ENCODE measurements at regions not wholly inside any gene's neighbourhood (a gene's known extent, or its start where the extent isn't known, plus 50 kb on each side); places are given as distances from the start of the nearest gene placed in this dataset.

DNA sequence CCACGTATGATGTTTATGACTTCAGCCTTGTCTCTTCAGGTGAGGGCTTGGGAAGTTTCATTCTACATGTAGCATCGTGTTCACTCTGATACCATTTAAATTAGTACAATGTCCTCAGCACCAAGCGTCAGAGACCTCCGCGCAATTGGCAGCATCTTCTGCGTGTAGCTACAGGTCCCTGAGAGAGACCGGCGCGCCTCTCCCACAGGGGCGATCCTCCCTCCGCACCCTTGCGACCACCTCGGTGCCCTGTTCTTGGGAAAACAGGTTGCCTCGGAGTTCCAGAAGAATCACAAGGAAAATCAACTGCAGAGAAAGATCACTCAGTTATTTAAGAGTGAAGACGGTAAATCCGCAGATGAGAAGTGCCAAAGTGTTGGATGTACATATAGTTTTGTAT is 206.2 kb downstream of the GATA3 start:
- H3K36me3 ChIP-seq (ENCODE audit: control insufficient read depth in 1 of 2, insufficient read depth in 2 of 2, low read length in 2 of 2) = no peaks in the 10 kb centered on the region
- no peak for TF ChIP-seq ZFX (IDR thresholded peaks at IDR 0.05)
- TF ChIP-seq, protein P1, sequence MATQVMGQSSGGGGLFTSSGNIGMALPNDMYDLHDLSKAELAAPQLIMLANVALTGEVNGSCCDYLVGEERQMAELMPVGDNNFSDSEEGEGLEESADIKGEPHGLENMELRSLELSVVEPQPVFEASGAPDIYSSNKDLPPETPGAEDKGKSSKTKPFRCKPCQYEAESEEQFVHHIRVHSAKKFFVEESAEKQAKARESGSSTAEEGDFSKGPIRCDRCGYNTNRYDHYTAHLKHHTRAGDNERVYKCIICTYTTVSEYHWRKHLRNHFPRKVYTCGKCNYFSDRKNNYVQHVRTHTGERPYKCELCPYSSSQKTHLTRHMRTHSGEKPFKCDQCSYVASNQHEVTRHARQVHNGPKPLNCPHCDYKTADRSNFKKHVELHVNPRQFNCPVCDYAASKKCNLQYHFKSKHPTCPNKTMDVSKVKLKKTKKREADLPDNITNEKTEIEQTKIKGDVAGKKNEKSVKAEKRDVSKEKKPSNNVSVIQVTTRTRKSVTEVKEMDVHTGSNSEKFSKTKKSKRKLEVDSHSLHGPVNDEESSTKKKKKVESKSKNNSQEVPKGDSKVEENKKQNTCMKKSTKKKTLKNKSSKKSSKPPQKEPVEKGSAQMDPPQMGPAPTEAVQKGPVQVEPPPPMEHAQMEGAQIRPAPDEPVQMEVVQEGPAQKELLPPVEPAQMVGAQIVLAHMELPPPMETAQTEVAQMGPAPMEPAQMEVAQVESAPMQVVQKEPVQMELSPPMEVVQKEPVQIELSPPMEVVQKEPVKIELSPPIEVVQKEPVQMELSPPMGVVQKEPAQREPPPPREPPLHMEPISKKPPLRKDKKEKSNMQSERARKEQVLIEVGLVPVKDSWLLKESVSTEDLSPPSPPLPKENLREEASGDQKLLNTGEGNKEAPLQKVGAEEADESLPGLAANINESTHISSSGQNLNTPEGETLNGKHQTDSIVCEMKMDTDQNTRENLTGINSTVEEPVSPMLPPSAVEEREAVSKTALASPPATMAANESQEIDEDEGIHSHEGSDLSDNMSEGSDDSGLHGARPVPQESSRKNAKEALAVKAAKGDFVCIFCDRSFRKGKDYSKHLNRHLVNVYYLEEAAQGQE (IDR thresholded peaks at IDR 0.05; ENCODE audit: low read depth) = no peak
- TF ChIP-seq EGR1 (IDR thresholded peaks at IDR 0.05; ENCODE audit: low read depth) = no peak
- TF ChIP-seq, protein P2, sequence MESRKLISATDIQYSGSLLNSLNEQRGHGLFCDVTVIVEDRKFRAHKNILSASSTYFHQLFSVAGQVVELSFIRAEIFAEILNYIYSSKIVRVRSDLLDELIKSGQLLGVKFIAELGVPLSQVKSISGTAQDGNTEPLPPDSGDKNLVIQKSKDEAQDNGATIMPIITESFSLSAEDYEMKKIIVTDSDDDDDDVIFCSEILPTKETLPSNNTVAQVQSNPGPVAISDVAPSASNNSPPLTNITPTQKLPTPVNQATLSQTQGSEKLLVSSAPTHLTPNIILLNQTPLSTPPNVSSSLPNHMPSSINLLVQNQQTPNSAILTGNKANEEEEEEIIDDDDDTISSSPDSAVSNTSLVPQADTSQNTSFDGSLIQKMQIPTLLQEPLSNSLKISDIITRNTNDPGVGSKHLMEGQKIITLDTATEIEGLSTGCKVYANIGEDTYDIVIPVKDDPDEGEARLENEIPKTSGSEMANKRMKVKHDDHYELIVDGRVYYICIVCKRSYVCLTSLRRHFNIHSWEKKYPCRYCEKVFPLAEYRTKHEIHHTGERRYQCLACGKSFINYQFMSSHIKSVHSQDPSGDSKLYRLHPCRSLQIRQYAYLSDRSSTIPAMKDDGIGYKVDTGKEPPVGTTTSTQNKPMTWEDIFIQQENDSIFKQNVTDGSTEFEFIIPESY (IDR thresholded peaks at IDR 0.05; ENCODE audit: extremely low read depth, insufficient replicate concordance, low read length) = no peak
- no peak for TF ChIP-seq ZNF274 (IDR thresholded peaks at IDR 0.05; ENCODE audit: low read depth, low read length)
- no peak for TF ChIP-seq SP1 (IDR thresholded peaks at IDR 0.05; ENCODE audit: low read depth)
- TF ChIP-seq POLR2A (IDR thresholded peaks at IDR 0.05; ENCODE audit: borderline replicate concordance, extremely low read depth, insufficient read depth, insufficient read length) = no peak
- no peak for TF ChIP-seq TCF7L2 (IDR thresholded peaks at IDR 0.05; ENCODE audit: borderline replicate concordance, extremely low read depth, insufficient read depth, insufficient read length)
- TF ChIP-seq, protein P3, sequence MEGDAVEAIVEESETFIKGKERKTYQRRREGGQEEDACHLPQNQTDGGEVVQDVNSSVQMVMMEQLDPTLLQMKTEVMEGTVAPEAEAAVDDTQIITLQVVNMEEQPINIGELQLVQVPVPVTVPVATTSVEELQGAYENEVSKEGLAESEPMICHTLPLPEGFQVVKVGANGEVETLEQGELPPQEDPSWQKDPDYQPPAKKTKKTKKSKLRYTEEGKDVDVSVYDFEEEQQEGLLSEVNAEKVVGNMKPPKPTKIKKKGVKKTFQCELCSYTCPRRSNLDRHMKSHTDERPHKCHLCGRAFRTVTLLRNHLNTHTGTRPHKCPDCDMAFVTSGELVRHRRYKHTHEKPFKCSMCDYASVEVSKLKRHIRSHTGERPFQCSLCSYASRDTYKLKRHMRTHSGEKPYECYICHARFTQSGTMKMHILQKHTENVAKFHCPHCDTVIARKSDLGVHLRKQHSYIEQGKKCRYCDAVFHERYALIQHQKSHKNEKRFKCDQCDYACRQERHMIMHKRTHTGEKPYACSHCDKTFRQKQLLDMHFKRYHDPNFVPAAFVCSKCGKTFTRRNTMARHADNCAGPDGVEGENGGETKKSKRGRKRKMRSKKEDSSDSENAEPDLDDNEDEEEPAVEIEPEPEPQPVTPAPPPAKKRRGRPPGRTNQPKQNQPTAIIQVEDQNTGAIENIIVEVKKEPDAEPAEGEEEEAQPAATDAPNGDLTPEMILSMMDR (IDR thresholded peaks at IDR 0.05 in 2 of 3, conservative IDR thresholded peaks at IDR 0.05 in 1 of 3; ENCODE audit: borderline replicate concordance in 1 of 3, insufficient read depth in 1 of 3, low read depth in 2 of 3, low read length in 2 of 3) = no peak
- TF ChIP-seq, protein P4, sequence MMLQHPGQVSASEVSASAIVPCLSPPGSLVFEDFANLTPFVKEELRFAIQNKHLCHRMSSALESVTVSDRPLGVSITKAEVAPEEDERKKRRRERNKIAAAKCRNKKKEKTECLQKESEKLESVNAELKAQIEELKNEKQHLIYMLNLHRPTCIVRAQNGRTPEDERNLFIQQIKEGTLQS (IDR thresholded peaks at IDR 0.05) = no peak
- no peak for TF ChIP-seq CEBPB (IDR thresholded peaks at IDR 0.05; ENCODE audit: low read depth)
- no peak for TF ChIP-seq RAD21 (IDR thresholded peaks at IDR 0.05; ENCODE audit: low read depth)
- no peak for TF ChIP-seq YY1 (IDR thresholded peaks at IDR 0.05; ENCODE audit: extremely low read depth, insufficient replicate concordance, low read depth, low read length)
- TF ChIP-seq, protein P5, sequence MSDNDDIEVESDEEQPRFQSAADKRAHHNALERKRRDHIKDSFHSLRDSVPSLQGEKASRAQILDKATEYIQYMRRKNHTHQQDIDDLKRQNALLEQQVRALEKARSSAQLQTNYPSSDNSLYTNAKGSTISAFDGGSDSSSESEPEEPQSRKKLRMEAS (IDR thresholded peaks at IDR 0.05) = no peak
- no peak for TF ChIP-seq EZH2 (IDR thresholded peaks at IDR 0.05)
- no peak for TF ChIP-seq POLR2AphosphoS5 (IDR thresholded peaks at IDR 0.05; ENCODE audit: low read depth, low read length)
- H3K9ac ChIP-seq (ENCODE audit: low read length) = no peak overlapping the region
- H3K4me1 ChIP-seq (ENCODE audit: control insufficient read depth in 1 of 2, insufficient read depth in 2 of 2, low read length in 2 of 2) = no peaks in the 10 kb centered on the region
- 0 out of 2 replicates have a peak, but pooled peaks cover 7% of the 10 kb centered on the region for H3K27me3 ChIP-seq (ENCODE audit: insufficient read depth, low read length)
- H4K20me1 ChIP-seq (ENCODE audit: insufficient read depth) = no peaks in the 10 kb centered on the region
- POLR2A ChIA-PET = no interaction called here
- BruUV-seq (replicated peaks) = no TSS peak
- intact Hi-C loops (cut with micrococcal nuclease) = no loop called here
- ATAC-seq (no peak), DNase-seq (ENCODE audit: low read depth, low spot score) (no peak)
- H3K4me3 ChIP-seq (replicated peaks in 1 of 2; ENCODE audit: low read depth in 1 of 2, low read length in 2 of 2) = no peak overlapping the region
- no peak overlapping the region for H3K27ac ChIP-seq (ENCODE audit: low read depth, low read length)
- no peaks in the 10 kb centered on the region for H3K79me2 ChIP-seq (ENCODE audit: insufficient read depth, low read length)
- no peak overlapping the region for H3K4me2 ChIP-seq (ENCODE audit: low read length)
- RAD21 ChIA-PET (ENCODE audit: low non-redundant PET in 1 of 2, low total read pairs in 2 of 2, uncharacterized antibody in 2 of 2, unreplicated experiment in 2 of 2) = no interaction called here
- H2AFZ ChIP-seq (ENCODE audit: low read depth, low read length, poor library complexity, severe bottlenecking) = no peak overlapping the region
- H3K9me3 ChIP-seq (ENCODE audit: control insufficient read depth in 1 of 2, insufficient read depth in 1 of 2, low read depth in 1 of 2, low read length in 2 of 2) = no peaks in the 10 kb centered on the region
- no peaks in the 10 kb centered on the region for H3K9me2 ChIP-seq (ENCODE audit: insufficient read depth)
- CTCF ChIA-PET = no interaction called here

All from HCT116 (cell line).